ENCODE measurements at regions not wholly inside any gene's neighbourhood (a gene's known extent, or its start where the extent isn't known, plus 50 kb on each side); places are given as distances from the start of the nearest gene placed in this dataset.
A peak's percentile ranks its signal among the peaks of the same experiment; 100 is the strongest.

GRCh38 chr5:74139589-74139988, 500.9 kb downstream of the ENC1 start:
- DNase-seq (ENCODE audit: low read depth) (no peak), FAIRE-seq (peak; percentile 81)
- Histone ChIP-seq H3K36me3 (ENCODE audit: control insufficient read depth, insufficient read depth, low read length) (no peaks in the 10 kb centered on the region), H3K27me3 (ENCODE audit: control insufficient read depth, insufficient read depth, low read length) (no peaks in the 10 kb centered on the region), H3K4me3 (ENCODE audit: low read depth, low read length) (no peak overlapping the region)
- TF ChIP-seq CTCF (IDR thresholded peaks at IDR 0.05; ENCODE audit: insufficient read depth, low read length, severe bottlenecking), result no peak

GRCh38 chr5:74138721-74139120, 501.8 kb downstream of the ENC1 start:
- Histone ChIP-seq H3K27me3 (ENCODE audit: control insufficient read depth, insufficient read depth, low read length) (no peaks in the 10 kb centered on the region), H3K36me3 (ENCODE audit: control insufficient read depth, insufficient read depth, low read length) (no peaks in the 10 kb centered on the region), H3K4me3 (ENCODE audit: low read depth, low read length) (no peak overlapping the region)
- no peak for DNase-seq (ENCODE audit: low read depth)
- TF ChIP-seq CTCF (IDR thresholded peaks at IDR 0.05; ENCODE audit: insufficient read depth, low read length, severe bottlenecking), result no peak
- FAIRE-seq, result no peak

- no peak for FAIRE-seq
- Histone ChIP-seq H3K4me3 (ENCODE audit: low read depth, low read length) (no peak overlapping the region), H3K27me3 (ENCODE audit: control insufficient read depth, insufficient read depth, low read length) (no peaks in the 10 kb centered on the region), H3K36me3 (ENCODE audit: control insufficient read depth, insufficient read depth, low read length) (no peaks in the 10 kb centered on the region)
- no peak for DNase-seq (ENCODE audit: low read depth)
- TF ChIP-seq CTCF (IDR thresholded peaks at IDR 0.05; ENCODE audit: insufficient read depth, low read length, severe bottlenecking), result no peak
Observed at GRCh38 chr5:74136276-74136825, 504.2 kb downstream of the ENC1 start.

DNA sequence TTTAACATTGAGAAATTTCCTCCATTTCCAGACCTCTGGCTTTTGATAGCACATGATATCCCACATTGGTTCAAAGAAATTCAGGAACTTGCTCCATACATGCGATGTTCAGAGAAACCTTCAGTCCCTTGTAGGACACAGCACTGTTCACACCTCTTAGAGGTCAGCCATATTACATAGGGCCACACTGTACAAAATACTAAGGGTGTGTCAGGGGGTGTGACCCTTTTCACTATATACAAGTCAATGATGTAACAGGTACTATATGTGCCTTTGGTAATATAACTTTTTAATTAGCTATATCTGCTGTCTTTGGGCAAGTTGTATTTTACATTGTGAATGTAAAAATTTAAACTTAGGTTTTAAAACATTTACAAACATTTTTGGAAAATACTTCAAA, 505.5 kb downstream of the ENC1 start:
- H3K27me3 ChIP-seq (ENCODE audit: control insufficient read depth, insufficient read depth, low read length), result no peaks in the 10 kb centered on the region
- DNase-seq (ENCODE audit: low read depth) (no peak), FAIRE-seq (no peak)
- no peaks in the 10 kb centered on the region for H3K36me3 ChIP-seq (ENCODE audit: control insufficient read depth, insufficient read depth, low read length)
- no peak for TF ChIP-seq CTCF (IDR thresholded peaks at IDR 0.05; ENCODE audit: insufficient read depth, low read length, severe bottlenecking)
- no peak overlapping the region for H3K4me3 ChIP-seq (ENCODE audit: low read depth, low read length)

DNA sequence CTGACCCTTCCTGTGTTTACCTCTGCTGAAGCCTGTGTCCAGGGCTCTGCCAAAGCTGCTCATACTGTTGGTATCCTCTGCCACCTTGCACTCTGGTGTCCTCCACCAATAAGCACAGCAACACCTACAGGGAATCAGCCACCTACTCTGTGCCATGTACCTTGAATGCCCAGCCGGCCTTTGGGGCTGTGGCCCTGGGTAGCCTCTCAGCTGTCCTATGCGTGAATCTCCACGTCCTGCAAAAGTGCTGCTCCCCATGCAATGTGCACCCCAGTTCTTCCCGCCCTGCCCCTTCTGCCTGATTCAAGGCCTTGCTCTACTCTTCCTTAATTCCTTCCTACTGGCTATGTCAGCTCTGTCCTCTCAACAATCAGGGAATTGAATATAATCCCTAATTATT, 506.5 kb downstream of the ARHGEF28 start:
- FAIRE-seq (no peak), DNase-seq (ENCODE audit: low read depth) (no peak)
- H3K36me3 ChIP-seq (ENCODE audit: control insufficient read depth, insufficient read depth, low read length), result no peaks in the 10 kb centered on the region

More for the DNA sequence above, 506.5 kb downstream of the ARHGEF28 start:
- TF ChIP-seq CTCF (IDR thresholded peaks at IDR 0.05; ENCODE audit: insufficient read depth, low read length, severe bottlenecking), result no peak
- H3K4me3 ChIP-seq (ENCODE audit: low read depth, low read length), result no peak overlapping the region
- no peaks in the 10 kb centered on the region for H3K27me3 ChIP-seq (ENCODE audit: control insufficient read depth, insufficient read depth, low read length)

Measured in bronchial epithelial cell (primary cell).